ENCODE measurements at regions not wholly inside any gene's neighbourhood (a gene's known extent, or its start where the extent isn't known, plus 50 kb on each side); places are given as distances from the start of the nearest gene placed in this dataset.

GRCh38 chr20:22922987-22923386 lies 112.1 kb upstream of the SSTR4 start:
- WGBS = 95% methylated on average over 2 of the region's 2 CpGs
- no peak for TF ChIP-seq POLR2AphosphoS5 (IDR thresholded peaks at IDR 0.05)
- TF ChIP-seq EP300 (IDR thresholded peaks at IDR 0.05) = no peak
- TF ChIP-seq POLR2A (IDR thresholded peaks at IDR 0.05; ENCODE audit: low read depth) = no peak
- no peak for TF ChIP-seq CTCF (IDR thresholded peaks at IDR 0.05)
- H3K4me3 ChIP-seq = no peak overlapping the region

GRCh38 chr20:22924046-22924737 lies 110.9 kb upstream of the SSTR4 start:
- H3K4me3 ChIP-seq = no peak overlapping the region
- 76% methylated on average over 4 of the region's 4 CpGs for WGBS
- TF ChIP-seq POLR2AphosphoS5 (IDR thresholded peaks at IDR 0.05) (no peak), EP300 (IDR thresholded peaks at IDR 0.05) (no peak), POLR2A (IDR thresholded peaks at IDR 0.05; ENCODE audit: low read depth) (no peak)
- no peaks in the 10 kb centered on the region for H3K9me3 ChIP-seq
- peaks cover 0 to 9% (median 0%) of the 10 kb centered on the region in 4 donors for H3K27me3 ChIP-seq
- no peaks in the 10 kb centered on the region for H3K36me3 ChIP-seq
- DNase-seq (ENCODE audit: extremely low spot score) = no peak
- no peak overlapping the region for H3K27ac ChIP-seq (replicated peaks in 1 of 4)
- peaks cover 0 to 8% (median 0%) of the 10 kb centered on the region in 4 donors for H3K4me1 ChIP-seq
- intact Hi-C loops (cut with DNase I) = no loop called here

More at GRCh38 chr20:22922987-22923386, 112.1 kb upstream of the SSTR4 start:
- DNase-seq (ENCODE audit: extremely low spot score) = no peak
- Histone ChIP-seq H3K4me1 (peaks cover 0 to 8% (median 0%) of the 10 kb centered on the region in 4 donors), H3K27ac (replicated peaks in 1 of 4) (no peak overlapping the region), H3K9me3 (no peaks in the 10 kb centered on the region), H3K36me3 (no peaks in the 10 kb centered on the region), H3K27me3 (peaks cover 0 to 9% (median 0%) of the 10 kb centered on the region in 4 donors)
- intact Hi-C loops (cut with DNase I) = no loop called here

GRCh38 chr20:22924949-22925612 lies 110.0 kb upstream of the SSTR4 start:
- Histone ChIP-seq H3K36me3 (no peaks in the 10 kb centered on the region), H3K27me3 (peaks cover 0 to 7% (median 0%) of the 10 kb centered on the region in 4 donors), H3K27ac (replicated peaks in 1 of 4) (no peak overlapping the region), H3K9me3 (no peaks in the 10 kb centered on the region), H3K4me3 (no peak overlapping the region), H3K4me1 (peaks cover 0 to 8% (median 0%) of the 10 kb centered on the region in 4 donors)
- DNase-seq (ENCODE audit: extremely low spot score) = no peak
- TF ChIP-seq POLR2A (IDR thresholded peaks at IDR 0.05; ENCODE audit: low read depth) = no peak
- no peak for TF ChIP-seq EP300 (IDR thresholded peaks at IDR 0.05)
- TF ChIP-seq CTCF (IDR thresholded peaks at IDR 0.05) = no peak
- no peak for TF ChIP-seq POLR2AphosphoS5 (IDR thresholded peaks at IDR 0.05)
- WGBS = 48% methylated on average over 3 of the region's 3 CpGs
- intact Hi-C loops (cut with DNase I) = no loop called here

GRCh38 chr20:22925613-22925983 lies 109.5 kb upstream of the SSTR4 start:
- no peak overlapping the region for H3K27ac ChIP-seq (replicated peaks in 1 of 4)
- TF ChIP-seq CTCF (IDR thresholded peaks at IDR 0.05) (no peak), POLR2A (IDR thresholded peaks at IDR 0.05; ENCODE audit: low read depth) (no peak), EP300 (IDR thresholded peaks at IDR 0.05) (no peak), POLR2AphosphoS5 (IDR thresholded peaks at IDR 0.05) (no peak)
- no peak overlapping the region for H3K4me3 ChIP-seq
- DNase-seq (ENCODE audit: extremely low spot score) = no peak
- 70% methylated on average over 2 of the region's 4 CpGs for WGBS
- no peaks in the 10 kb centered on the region for H3K9me3 ChIP-seq
- H3K27me3 ChIP-seq = peaks cover 0 to 2% (median 0%) of the 10 kb centered on the region in 4 donors
- no peaks in the 10 kb centered on the region for H3K36me3 ChIP-seq
- intact Hi-C loops (cut with DNase I) = no loop called here
- peaks cover 0 to 8% (median 0%) of the 10 kb centered on the region in 4 donors for H3K4me1 ChIP-seq

- H3K36me3 ChIP-seq = no peaks in the 10 kb centered on the region
- H3K27ac ChIP-seq (replicated peaks in 1 of 4) = no peak overlapping the region
- TF ChIP-seq POLR2AphosphoS5 (IDR thresholded peaks at IDR 0.05) (no peak), POLR2A (IDR thresholded peaks at IDR 0.05; ENCODE audit: low read depth) (no peak), CTCF (IDR thresholded peaks at IDR 0.05) (no peak), EP300 (IDR thresholded peaks at IDR 0.05) (no peak)
- H3K27me3 ChIP-seq = no peaks in the 10 kb centered on the region
- H3K9me3 ChIP-seq = no peaks in the 10 kb centered on the region
- intact Hi-C loops (cut with DNase I) = no loop called here
- 64% methylated on average over 3 of the region's 3 CpGs for WGBS
- H3K4me1 ChIP-seq = peaks cover 0 to 8% (median 0%) of the 10 kb centered on the region in 4 donors
- no peak for DNase-seq (ENCODE audit: extremely low spot score)
- no peak overlapping the region for H3K4me3 ChIP-seq
Measured at GRCh38 chr20:22927537-22927936, 107.6 kb upstream of the SSTR4 start.
